ENCODE measurements at regions not wholly inside any gene's neighbourhood (a gene's known extent, or its start where the extent isn't known, plus 50 kb on each side); places are given as distances from the start of the nearest gene placed in this dataset.

- H3K4me3 ChIP-seq (ENCODE audit: low read depth, low read length, poor library complexity, severe bottlenecking), result no peak overlapping the region
- BruUV-seq (replicated peaks), result no TSS peak
- no peaks in the 10 kb centered on the region for H3K9me2 ChIP-seq (ENCODE audit: insufficient read depth, low read length)
- peaks cover 57% of the 10 kb centered on the region for H3K4me1 ChIP-seq (ENCODE audit: insufficient read depth, low read length, poor library complexity, severe bottlenecking)
- H4K20me1 ChIP-seq (ENCODE audit: insufficient read depth, low read length), result no peaks in the 10 kb centered on the region
- no peak overlapping the region for H3K27ac ChIP-seq (ENCODE audit: low read depth, low read length, poor library complexity, severe bottlenecking)
- DNase-seq (ENCODE audit: low spot score), result no peak
- intact Hi-C loops (cut with micrococcal nuclease; ENCODE audit: unreplicated experiment), result no loop called here
- no peak overlapping the region for H2AFZ ChIP-seq (ENCODE audit: low read length)
- POLR2A ChIA-PET, result no interaction called here
- TF ChIP-seq EZH2phosphoT487 (IDR thresholded peaks at IDR 0.05; ENCODE audit: borderline replicate concordance, low read depth, low read length), result no peak
- no peak for TF ChIP-seq CTCF (conservative IDR thresholded peaks at IDR 0.05; ENCODE audit: low read length)
- H3K9me3 ChIP-seq (ENCODE audit: low read length), result no peaks in the 10 kb centered on the region
- no peak overlapping the region for H3K4me2 ChIP-seq (ENCODE audit: low read length)
- CTCF ChIA-PET (ENCODE audit: unreplicated experiment), result no interaction called here
- H3K79me2 ChIP-seq (ENCODE audit: insufficient read depth, low read depth, low read length), result no peaks in the 10 kb centered on the region
- H3K36me3 ChIP-seq (ENCODE audit: insufficient read depth, low read length), result no peaks in the 10 kb centered on the region
Observed at GRCh38 chr15:70497661-70498060, 265.7 kb downstream of the UACA start.

- POLR2A ChIA-PET, result interaction anchor here (1.2 to 1.5 kb wide), 3 partner anchors 8 to 32 kb away, joined by 3 to 11 read pairs (median 4); no protein-coding TSS in a partner anchor
- intact Hi-C loops (cut with micrococcal nuclease; ENCODE audit: unreplicated experiment), result no loop called here
- H3K79me2 ChIP-seq (ENCODE audit: insufficient read depth, low read depth, low read length), result no peaks in the 10 kb centered on the region
Observed at GRCh38 chr15:70495991-70496599, 267.3 kb downstream of the UACA start.

More at GRCh38 chr15:70495991-70496599, 267.3 kb downstream of the UACA start:
- peak; percentile 27 for DNase-seq (ENCODE audit: low spot score)
- BruUV-seq (replicated peaks), result no TSS peak
- Histone ChIP-seq H3K4me3 (ENCODE audit: low read depth, low read length, poor library complexity, severe bottlenecking) (no peak overlapping the region), H3K27ac (ENCODE audit: low read depth, low read length, poor library complexity, severe bottlenecking) (no peak overlapping the region), H3K4me2 (ENCODE audit: low read length) (no peak overlapping the region), H4K20me1 (ENCODE audit: insufficient read depth, low read length) (no peaks in the 10 kb centered on the region), H3K9me3 (ENCODE audit: low read length) (no peaks in the 10 kb centered on the region), H3K36me3 (ENCODE audit: insufficient read depth, low read length) (no peaks in the 10 kb centered on the region), H3K9me2 (ENCODE audit: insufficient read depth, low read length) (no peaks in the 10 kb centered on the region), H3K4me1 (ENCODE audit: insufficient read depth, low read length, poor library complexity, severe bottlenecking) (peaks cover 59% of the 10 kb centered on the region), H2AFZ (ENCODE audit: low read length) (no peak overlapping the region)
- CTCF ChIA-PET (ENCODE audit: unreplicated experiment), result interaction anchor here (1.3 kb wide), 1 partner anchor 9 kb away, joined by 4 read pairs; no protein-coding TSS in a partner anchor
- no peak for TF ChIP-seq EZH2phosphoT487 (IDR thresholded peaks at IDR 0.05; ENCODE audit: borderline replicate concordance, low read depth, low read length)
- no peak for TF ChIP-seq CTCF (conservative IDR thresholded peaks at IDR 0.05; ENCODE audit: low read length)

All from OCI-LY7 (cell line).